ENCODE measurements at regions not wholly inside any gene's neighbourhood (a gene's known extent, or its start where the extent isn't known, plus 50 kb on each side); places are given as distances from the start of the nearest gene placed in this dataset.
A peak's percentile ranks its signal among the peaks of the same experiment; 100 is the strongest.
"Not testable (repeated sequence)": the region's sequence is repeated elsewhere in the genome, so short reads cannot be mapped to it uniquely, and the experiment has no call there.

GRCh38 chr4:186400676-186401075 is 134.7 kb downstream of the F11 start:
- DNase-seq (ENCODE audit: low read depth): no peak
- TF ChIP-seq CTCF (IDR thresholded peaks at IDR 0.05; ENCODE audit: low read depth, low read length) (no peak), POLR2A (IDR thresholded peaks at IDR 0.05; ENCODE audit: extremely low read depth, insufficient read length) (no peak), MYC (IDR thresholded peaks at IDR 0.05; ENCODE audit: low read depth, low read length) (no peak), MAX (IDR thresholded peaks at IDR 0.05; ENCODE audit: low read depth, low read length) (no peak)
- H3K4me3 ChIP-seq (ENCODE audit: low read depth, low read length): no peak overlapping the region

GRCh38 chr4:186392017-186392416 is 126.0 kb downstream of the F11 start:
- no peak overlapping the region for H3K4me3 ChIP-seq (ENCODE audit: low read depth, low read length)
- TF ChIP-seq CTCF (IDR thresholded peaks at IDR 0.05; ENCODE audit: low read depth, low read length) (no peak), POLR2A (IDR thresholded peaks at IDR 0.05; ENCODE audit: extremely low read depth, insufficient read length) (no peak), MAX (IDR thresholded peaks at IDR 0.05; ENCODE audit: low read depth, low read length) (no peak), MYC (IDR thresholded peaks at IDR 0.05; ENCODE audit: low read depth, low read length) (no peak)
- no peak for DNase-seq (ENCODE audit: low read depth)

- not testable (repeated sequence) for DNase-seq (ENCODE audit: low read depth); H3K4me3 ChIP-seq (ENCODE audit: low read depth, low read length)
These were observed 118.3 kb downstream of the F11 start for GRCh38 chr4:186384328-186384727.

GRCh38 chr4:186368281-186368680 is 102.3 kb downstream of the F11 start:
- no peak overlapping the region for H3K4me3 ChIP-seq (ENCODE audit: low read depth, low read length)
- DNase-seq (ENCODE audit: low read depth): no peak
- TF ChIP-seq POLR2A (IDR thresholded peaks at IDR 0.05; ENCODE audit: extremely low read depth, insufficient read length) (no peak), MYC (IDR thresholded peaks at IDR 0.05; ENCODE audit: low read depth, low read length) (no peak), MAX (IDR thresholded peaks at IDR 0.05; ENCODE audit: low read depth, low read length) (no peak), CTCF (IDR thresholded peaks at IDR 0.05; ENCODE audit: low read depth, low read length) (no peak)

- no peak overlapping the region for H3K4me3 ChIP-seq (ENCODE audit: low read depth, low read length)
- no peak for TF ChIP-seq MAX (IDR thresholded peaks at IDR 0.05; ENCODE audit: low read depth, low read length)
- TF ChIP-seq POLR2A (IDR thresholded peaks at IDR 0.05; ENCODE audit: extremely low read depth, insufficient read length): no peak
- TF ChIP-seq CTCF (IDR thresholded peaks at IDR 0.05; ENCODE audit: low read depth, low read length): no peak
- TF ChIP-seq MYC (IDR thresholded peaks at IDR 0.05; ENCODE audit: low read depth, low read length): no peak
- no peak for DNase-seq (ENCODE audit: low read depth)
These were observed 100.3 kb downstream of the F11 start for GRCh38 chr4:186366326-186366725.

- H3K4me3 ChIP-seq (ENCODE audit: low read depth, low read length): not testable (repeated sequence)
- peak; percentile 18 for DNase-seq (ENCODE audit: low read depth)
These were observed 97.0 kb downstream of the F11 start for GRCh38 chr4:186363038-186363437.

- TF ChIP-seq MYC (IDR thresholded peaks at IDR 0.05; ENCODE audit: low read depth, low read length) (no peak), CTCF (IDR thresholded peaks at IDR 0.05; ENCODE audit: low read depth, low read length) (no peak), MAX (IDR thresholded peaks at IDR 0.05; ENCODE audit: low read depth, low read length) (no peak), POLR2A (IDR thresholded peaks at IDR 0.05; ENCODE audit: extremely low read depth, insufficient read length) (no peak)
- no peak for DNase-seq (ENCODE audit: low read depth)
- H3K4me3 ChIP-seq (ENCODE audit: low read depth, low read length): no peak overlapping the region
These were observed 94.6 kb downstream of the F11 start for GRCh38 chr4:186360551-186360950.

Measured in NB4 (cell line).